ENCODE measurements at regions not wholly inside any gene's neighbourhood (a gene's known extent, or its start where the extent isn't known, plus 50 kb on each side); places are given as distances from the start of the nearest gene placed in this dataset.
"Not testable (repeated sequence)": the region's sequence is repeated elsewhere in the genome, so short reads cannot be mapped to it uniquely, and the experiment has no call there.

GRCh38 chr17:33989361-33990148, 265.5 kb upstream of the CCL2 start:
- DNase-seq, result no peak

- no peak for DNase-seq
Observed at GRCh38 chr17:33990943-33991706, 264.0 kb upstream of the CCL2 start.

- no peak for DNase-seq
Observed at GRCh38 chr17:33992113-33992512, 263.0 kb upstream of the CCL2 start.

GRCh38 chr17:34000639-34001038, 254.4 kb upstream of the CCL2 start:
- DNase-seq, result no peak

GRCh38 chr17:34001246-34001645, 253.8 kb upstream of the CCL2 start:
- no peak for DNase-seq

- DNase-seq, result no peak
Observed at GRCh38 chr17:34006126-34006525, 249.0 kb upstream of the CCL2 start.

GRCh38 chr17:34008125-34008524, 247.0 kb upstream of the CCL2 start:
- no peak for DNase-seq

- no peak for DNase-seq
Observed at GRCh38 chr17:34009912-34010311, 245.2 kb upstream of the CCL2 start.

GRCh38 chr17:34010534-34010933, 244.6 kb upstream of the CCL2 start:
- DNase-seq, result no peak

GRCh38 chr17:34011599-34011998, 243.5 kb upstream of the CCL2 start:
- no peak for DNase-seq

GRCh38 chr17:34012709-34013375, 242.2 kb upstream of the CCL2 start:
- no peak for DNase-seq

GRCh38 chr17:34015253-34015652, 239.8 kb upstream of the CCL2 start:
- DNase-seq, result no peak

GRCh38 chr17:34024386-34024785, 230.7 kb upstream of the CCL2 start:
- no peak for DNase-seq

GRCh38 chr17:34024806-34025551, 230.1 kb upstream of the CCL2 start:
- no peak for DNase-seq

GRCh38 chr17:34030601-34031000, 224.5 kb upstream of the CCL2 start:
- not testable (repeated sequence) for DNase-seq

GRCh38 chr17:34032305-34032704, 222.8 kb upstream of the CCL2 start:
- DNase-seq, result not testable (repeated sequence)

GRCh38 chr17:34038786-34039185, 216.3 kb upstream of the CCL2 start:
- not testable (repeated sequence) for DNase-seq

GRCh38 chr17:34039213-34039612, 215.9 kb upstream of the CCL2 start:
- not testable (repeated sequence) for DNase-seq

GRCh38 chr17:34039759-34040555, 215.1 kb upstream of the CCL2 start:
- DNase-seq, result peak; percentile 6

GRCh38 chr17:34045990-34046389, 209.1 kb upstream of the CCL2 start:
- DNase-seq, result no peak

- DNase-seq, result no peak
Observed at GRCh38 chr17:34051046-34051445, 204.0 kb upstream of the CCL2 start.

- no peak for DNase-seq
Observed at GRCh38 chr17:34054495-34054894, 200.6 kb upstream of the CCL2 start.

All from HCEC 1CT (cell line).